Right atrium auricular region (tissue), 2 donors: ENCODE measurements at regions not wholly inside any gene's neighbourhood (a gene's known extent, or its start where the extent isn't known, plus 50 kb on each side); places are given as distances from the start of the nearest gene placed in this dataset.

Source experiments
- DNase-seq: peaks from one replicate; pipeline ENCODE4 v3.0.0-alpha.2; 2019; ENCODE audit warnings: low spot score
- H3K27ac ChIP-seq, 2 donors: fragments of 200-600 bp; sonication (generic); 1 replicate in 1 of 2; 2 replicates in 1 of 2; pipeline ENCODE4 v1.5.1; 2016 to 2019
- H3K27me3 ChIP-seq, 2 donors: fragments of 200-600 bp; sonication (generic); one replicate each; pipeline versions ENCODE4 v1.5.1 to v1.6.0; 2017 to 2019
- H3K36me3 ChIP-seq: fragments of 200-600 bp; sonication (generic); one replicate; pipeline ENCODE4 v1.5.1; 2016
- H3K4me1 ChIP-seq, 2 donors: fragments of 200-600 bp; sonication (generic); one replicate each; pipeline versions ENCODE4 v1.5.1 to v1.6.0; 2017 to 2019
- H3K4me3 ChIP-seq, 2 donors: fragments of 200-600 bp; sonication (generic); 1 replicate in 1 of 2; 2 replicates in 1 of 2; pipeline ENCODE4 v1.5.1; 2017 to 2019; ENCODE audit warnings: mild to moderate bottlenecking in 1 of 2, moderate library complexity in 1 of 2
- H3K9me3 ChIP-seq, 2 donors: fragments of 200-600 bp; sonication (generic); one replicate each; pipeline ENCODE4 v1.5.1; 2019
- TF ChIP-seq, protein P1 (sequence below), 2 donors: fragments of 200-600 bp; sonication (generic); IDR thresholded peaks; one replicate each; pipeline ENCODE4 v1.5.1; 2019; ENCODE audit warnings: antibody characterized with exemption in 2 of 2

DNA sequence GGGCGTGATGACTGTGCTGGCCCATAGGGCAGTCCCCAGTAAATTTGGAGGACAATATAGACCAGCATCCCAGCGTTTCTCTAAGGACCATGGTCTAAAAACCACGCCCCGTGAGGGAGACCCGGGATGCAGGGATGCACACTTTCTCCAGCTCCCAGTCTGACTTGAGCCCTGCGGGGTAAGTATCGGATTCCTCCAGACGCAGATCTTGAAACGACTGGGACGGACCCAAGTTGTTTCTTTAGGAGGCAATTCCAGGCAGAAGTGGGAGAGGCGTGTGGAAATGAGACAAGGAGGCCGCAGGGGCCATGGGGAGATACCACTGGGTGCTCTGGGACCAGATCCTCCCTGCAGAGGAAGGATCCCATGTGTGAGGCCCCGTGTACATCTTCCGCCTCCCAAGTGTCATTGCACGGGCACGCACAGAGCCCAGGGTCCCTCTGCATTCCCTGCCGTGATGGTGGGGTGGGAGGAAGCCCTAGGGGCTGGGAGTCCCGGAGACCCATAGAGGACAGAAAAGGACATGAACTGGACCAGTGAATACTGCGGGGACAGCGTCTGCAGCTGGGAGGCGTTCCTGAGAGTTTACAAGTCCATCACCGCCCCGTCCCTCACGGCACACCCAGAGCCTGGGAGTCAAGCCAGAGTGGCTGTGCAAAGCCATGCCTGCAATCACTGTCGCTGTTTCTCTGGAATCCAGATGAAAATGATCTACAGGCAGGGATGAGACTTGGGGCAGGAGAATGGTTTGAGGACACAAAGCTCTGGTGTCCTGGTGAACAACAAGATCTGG lies 522.9 kb downstream of the CDH26 start:
- no peak overlapping the region for H3K4me3 ChIP-seq

DNA sequence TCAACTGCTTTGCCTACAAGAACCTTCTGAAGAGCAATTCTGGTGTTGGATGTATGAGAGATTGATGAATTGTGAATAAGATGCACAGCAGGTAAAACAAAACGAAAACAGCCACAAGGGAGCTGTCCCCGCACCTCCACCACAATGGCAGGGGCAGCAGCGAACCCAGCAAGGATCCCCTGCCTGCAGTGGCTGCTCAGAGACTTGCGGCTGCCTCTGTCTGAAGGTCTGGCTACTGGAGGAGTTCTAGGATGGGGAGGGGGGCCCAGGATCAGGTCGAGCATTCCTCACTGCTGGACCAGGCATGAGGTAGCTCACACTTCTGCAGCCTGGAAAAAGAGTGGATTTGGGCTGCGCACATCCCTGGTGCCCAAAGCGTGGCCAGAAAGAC lies 523.5 kb downstream of the CDH26 start:
- Histone ChIP-seq H3K4me1 (no peaks in the 10 kb centered on the region), H3K4me3 (no peak overlapping the region), H3K27me3 (no peaks in the 10 kb centered on the region), H3K36me3 (no peaks in the 10 kb centered on the region), H3K9me3 (no peaks in the 10 kb centered on the region), H3K27ac (no peak overlapping the region)
- TF ChIP-seq, protein P1, sequence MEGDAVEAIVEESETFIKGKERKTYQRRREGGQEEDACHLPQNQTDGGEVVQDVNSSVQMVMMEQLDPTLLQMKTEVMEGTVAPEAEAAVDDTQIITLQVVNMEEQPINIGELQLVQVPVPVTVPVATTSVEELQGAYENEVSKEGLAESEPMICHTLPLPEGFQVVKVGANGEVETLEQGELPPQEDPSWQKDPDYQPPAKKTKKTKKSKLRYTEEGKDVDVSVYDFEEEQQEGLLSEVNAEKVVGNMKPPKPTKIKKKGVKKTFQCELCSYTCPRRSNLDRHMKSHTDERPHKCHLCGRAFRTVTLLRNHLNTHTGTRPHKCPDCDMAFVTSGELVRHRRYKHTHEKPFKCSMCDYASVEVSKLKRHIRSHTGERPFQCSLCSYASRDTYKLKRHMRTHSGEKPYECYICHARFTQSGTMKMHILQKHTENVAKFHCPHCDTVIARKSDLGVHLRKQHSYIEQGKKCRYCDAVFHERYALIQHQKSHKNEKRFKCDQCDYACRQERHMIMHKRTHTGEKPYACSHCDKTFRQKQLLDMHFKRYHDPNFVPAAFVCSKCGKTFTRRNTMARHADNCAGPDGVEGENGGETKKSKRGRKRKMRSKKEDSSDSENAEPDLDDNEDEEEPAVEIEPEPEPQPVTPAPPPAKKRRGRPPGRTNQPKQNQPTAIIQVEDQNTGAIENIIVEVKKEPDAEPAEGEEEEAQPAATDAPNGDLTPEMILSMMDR (IDR thresholded peaks at IDR 0.05): no peak
- no peak for DNase-seq

More for the DNA sequence above, 522.9 kb downstream of the CDH26 start:
- TF ChIP-seq, protein P1 (IDR thresholded peaks at IDR 0.05): peak in 1 of 2 donors; percentile 33
- Histone ChIP-seq H3K9me3 (no peaks in the 10 kb centered on the region), H3K4me1 (no peaks in the 10 kb centered on the region), H3K36me3 (no peaks in the 10 kb centered on the region), H3K27ac (no peak overlapping the region), H3K27me3 (no peaks in the 10 kb centered on the region)
- no peak for DNase-seq

DNA sequence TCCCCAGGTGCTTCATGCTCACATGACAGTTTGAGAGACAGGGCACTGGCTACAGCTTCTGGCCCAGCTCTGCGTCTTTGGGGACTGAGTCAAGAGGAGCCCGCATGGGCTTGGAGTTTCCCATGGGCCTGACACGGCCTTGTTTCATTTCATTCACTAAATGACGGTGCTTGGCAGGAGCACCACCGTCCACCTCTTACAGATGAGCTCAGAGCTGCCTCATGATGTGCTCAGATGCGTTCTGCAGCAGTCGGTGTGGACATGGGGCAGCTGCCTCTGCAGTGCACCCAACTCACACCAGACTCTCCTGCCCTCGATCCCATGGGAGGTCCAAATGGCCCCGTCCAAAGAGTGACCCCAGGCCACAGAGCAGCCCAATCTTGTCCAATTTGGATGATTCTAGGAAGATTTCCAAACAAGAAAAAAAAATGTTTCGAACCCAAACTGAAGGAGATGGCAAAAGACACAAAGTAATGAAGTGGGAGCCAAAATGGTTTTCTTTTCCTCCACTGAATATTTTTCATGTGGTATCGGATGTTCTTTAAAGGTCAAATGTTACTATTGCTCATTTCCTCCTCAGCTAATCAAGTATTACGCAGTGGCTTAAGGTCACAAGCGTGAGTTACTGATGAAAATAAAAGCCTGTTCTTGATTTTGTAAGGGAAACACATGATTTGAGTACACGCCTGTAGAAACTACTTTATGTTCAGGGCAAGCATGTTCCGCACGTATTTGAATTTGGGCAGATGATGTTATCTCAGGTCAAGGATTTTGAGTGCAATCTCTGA lies 524.2 kb downstream of the CDH26 start:
- no peak overlapping the region for H3K27ac ChIP-seq
- no peaks in the 10 kb centered on the region for H3K4me1 ChIP-seq
- no peak overlapping the region for H3K4me3 ChIP-seq
- TF ChIP-seq, protein P1 (IDR thresholded peaks at IDR 0.05): no peak
- no peak for DNase-seq
- H3K9me3 ChIP-seq: no peaks in the 10 kb centered on the region
- no peaks in the 10 kb centered on the region for H3K27me3 ChIP-seq
- H3K36me3 ChIP-seq: no peaks in the 10 kb centered on the region

DNA sequence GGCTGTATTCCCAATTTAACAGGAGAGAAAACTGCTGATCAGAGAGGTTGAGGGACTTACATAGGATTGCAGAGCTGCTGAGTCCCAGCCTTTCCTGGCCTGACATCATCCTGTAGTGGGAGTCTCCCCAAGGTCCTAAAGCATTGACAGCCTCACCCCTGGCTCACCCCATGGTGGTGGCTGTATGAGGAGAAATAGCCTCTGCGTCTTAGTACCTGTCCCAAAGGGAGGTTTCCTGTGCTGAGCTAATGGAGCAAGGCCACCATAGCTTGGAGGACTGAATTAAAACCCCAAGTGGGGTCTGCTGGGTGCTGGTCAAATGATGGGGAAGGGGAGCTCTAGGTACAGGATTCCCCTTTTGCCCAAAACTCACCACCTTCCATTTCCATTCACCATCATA lies 525.1 kb downstream of the CDH26 start:
- Histone ChIP-seq H3K9me3 (no peaks in the 10 kb centered on the region), H3K27ac (no peak overlapping the region), H3K4me1 (no peaks in the 10 kb centered on the region), H3K27me3 (no peaks in the 10 kb centered on the region), H3K4me3 (no peak overlapping the region), H3K36me3 (no peaks in the 10 kb centered on the region)
- TF ChIP-seq, protein P1 (IDR thresholded peaks at IDR 0.05): no peak
- no peak for DNase-seq

DNA sequence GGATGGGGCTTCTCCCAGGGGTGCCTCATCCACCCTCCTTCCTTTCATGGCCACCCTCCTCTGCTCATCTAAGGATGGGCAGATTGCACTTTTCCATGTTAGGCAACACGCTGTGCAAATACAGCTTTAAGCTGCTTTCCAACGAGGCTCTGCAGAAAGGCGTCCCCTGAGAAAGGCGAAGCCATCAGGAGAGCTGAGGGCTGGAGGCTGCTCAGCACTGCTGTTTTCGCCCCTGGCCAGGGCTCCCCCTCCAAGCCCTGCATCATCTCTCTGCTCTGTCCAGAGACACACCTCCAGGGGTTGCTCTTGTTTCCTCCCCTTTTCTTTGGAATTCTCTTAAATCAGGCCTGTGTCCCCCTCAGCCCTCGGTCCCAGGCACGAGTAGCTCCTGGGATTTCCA lies 526.1 kb downstream of the CDH26 start:
- no peak for DNase-seq

More for the DNA sequence above, 526.1 kb downstream of the CDH26 start:
- TF ChIP-seq, protein P1 (IDR thresholded peaks at IDR 0.05): no peak
- Histone ChIP-seq H3K4me1 (no peaks in the 10 kb centered on the region), H3K36me3 (no peaks in the 10 kb centered on the region), H3K4me3 (no peak overlapping the region), H3K27me3 (no peaks in the 10 kb centered on the region), H3K27ac (no peak overlapping the region), H3K9me3 (no peaks in the 10 kb centered on the region)
